GM12891 (cell line): ENCODE measurements at regions not wholly inside any gene's neighbourhood (a gene's known extent, or its start where the extent isn't known, plus 50 kb on each side); places are given as distances from the start of the nearest gene placed in this dataset.

Experiments used
- PAX5 ChIP-seq: IDR thresholded peaks from 2 replicates; pipeline ENCODE4 v1.6.1; 2011; ENCODE audit warnings: low read length, moderate library complexity, mild to moderate bottlenecking; ENCODE audit not compliant: insufficient read depth, severe bottlenecking
- POLR2A ChIP-seq: IDR thresholded peaks from 2 replicates; pipeline ENCODE4 v1.6.1; 2011; ENCODE audit warnings: low read depth, low read length, control low read depth
- POLR2AphosphoS5 ChIP-seq: IDR thresholded peaks from 2 replicates; pipeline ENCODE4 v1.6.1; 2011; ENCODE audit warnings: low read depth, low read length, control low read depth
- POU2F2 ChIP-seq: IDR thresholded peaks from 2 replicates; pipeline ENCODE4 v1.6.1; 2011; ENCODE audit warnings: low read depth, mild to moderate bottlenecking, control low read depth, low read length, moderate library complexity
- SPI1 ChIP-seq: IDR thresholded peaks from 2 replicates; pipeline ENCODE4 v1.6.1; 2011; ENCODE audit warnings: low read depth, low read length, control low read depth
- TAF1 ChIP-seq: IDR thresholded peaks from 2 replicates; pipeline ENCODE4 v1.6.1; 2011; ENCODE audit warnings: low read depth, low read length, control low read depth

DNA sequence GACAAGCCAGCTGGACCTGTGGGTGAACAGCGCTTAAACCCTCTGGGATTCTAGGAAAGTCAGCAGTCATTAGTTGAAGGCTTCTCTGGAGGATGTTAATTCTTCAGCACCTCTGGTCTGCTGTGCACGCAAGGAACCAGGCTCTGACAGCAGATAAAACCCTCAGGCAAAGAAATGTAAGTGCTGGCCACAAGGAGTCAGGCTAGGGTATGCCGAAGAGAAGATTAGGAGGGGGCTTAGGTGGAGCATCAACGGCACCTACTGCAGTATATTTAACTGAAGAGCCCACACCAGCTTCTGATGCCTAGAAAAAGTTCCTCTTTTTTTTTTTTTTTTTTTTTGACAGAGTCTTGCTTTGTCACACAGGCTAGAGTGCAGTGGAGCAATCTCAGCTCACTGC is 304.2 kb upstream of the MC4R start:
- no peak for TF ChIP-seq SPI1
- TF ChIP-seq POLR2A = no peak
- no peak for TF ChIP-seq POLR2AphosphoS5
- no peak for TF ChIP-seq POU2F2
- no peak for TF ChIP-seq TAF1
- TF ChIP-seq PAX5 = no peak
